Hippocampal formation (tissue), 2 donors: ENCODE measurements at regions not wholly inside any gene's neighbourhood (a gene's known extent, or its start where the extent isn't known, plus 50 kb on each side); places are given as distances from the start of the nearest gene placed in this dataset.
"Not testable (repeated sequence)": the region's sequence is repeated elsewhere in the genome, so short reads cannot be mapped to it uniquely, and the experiment has no call there.

Experiments
- DNase-seq, 2 donors: peaks; one replicate each; lab custom pipeline; 2025; lab: John Stamatoyannopoulos, UW

- DNase-seq = no peak
Measured at GRCh38 chr11:109480251-109480650, 58.3 kb downstream of the C11orf87 start.

- no peak for DNase-seq
Measured at GRCh38 chr11:109486129-109486528, 64.1 kb downstream of the C11orf87 start.

GRCh38 chr11:109490953-109491635, 69.1 kb downstream of the C11orf87 start:
- no peak for DNase-seq

GRCh38 chr11:109506115-109506514, 84.1 kb downstream of the C11orf87 start:
- DNase-seq = no peak

GRCh38 chr11:109507331-109507730, 85.3 kb downstream of the C11orf87 start:
- DNase-seq = no peak

GRCh38 chr11:109507836-109508561, 86.0 kb downstream of the C11orf87 start:
- no peak for DNase-seq

- no peak for DNase-seq
Measured at GRCh38 chr11:109508943-109509342, 87.0 kb downstream of the C11orf87 start.

GRCh38 chr11:109510316-109510715, 88.3 kb downstream of the C11orf87 start:
- no peak for DNase-seq

GRCh38 chr11:109511598-109511997, 89.6 kb downstream of the C11orf87 start:
- DNase-seq = no peak

- no peak for DNase-seq
Measured at GRCh38 chr11:109512249-109512648, 90.3 kb downstream of the C11orf87 start.

GRCh38 chr11:109512680-109513079, 90.7 kb downstream of the C11orf87 start:
- DNase-seq = no peak

GRCh38 chr11:109514313-109515018, 92.5 kb downstream of the C11orf87 start:
- no peak for DNase-seq

GRCh38 chr11:109519253-109519652, 97.3 kb downstream of the C11orf87 start:
- no peak for DNase-seq

GRCh38 chr11:109521571-109522086, 99.6 kb downstream of the C11orf87 start:
- no peak for DNase-seq

GRCh38 chr11:109522116-109522755, 100.2 kb downstream of the C11orf87 start:
- DNase-seq = no peak

- not testable (repeated sequence) for DNase-seq
Measured at GRCh38 chr11:109525636-109526035, 103.6 kb downstream of the C11orf87 start.

GRCh38 chr11:109526061-109526460, 104.1 kb downstream of the C11orf87 start:
- DNase-seq = no peak

GRCh38 chr11:109526931-109527330, 104.9 kb downstream of the C11orf87 start:
- no peak for DNase-seq

GRCh38 chr11:109527496-109527895, 105.5 kb downstream of the C11orf87 start:
- no peak for DNase-seq

GRCh38 chr11:109547356-109548027, 125.5 kb downstream of the C11orf87 start:
- no peak for DNase-seq

- DNase-seq = no peak
Measured at GRCh38 chr11:109552376-109552775, 130.4 kb downstream of the C11orf87 start.

GRCh38 chr11:109553284-109553683, 131.3 kb downstream of the C11orf87 start:
- no peak for DNase-seq
